Ascending aorta (tissue), 2 donors: ENCODE measurements at regions not wholly inside any gene's neighbourhood (a gene's known extent, or its start where the extent isn't known, plus 50 kb on each side); places are given as distances from the start of the nearest gene placed in this dataset.

Source experiments
- DNase-seq, 2 donors: peaks; one replicate each; pipeline ENCODE4 v3.0.0-alpha.2; 2019; ENCODE audit warnings: low spot score in 2 of 2
- H3K27ac ChIP-seq, 2 donors: fragments of 200-600 bp; sonication (generic); one replicate each; pipeline ENCODE4 v1.5.1; 2016 to 2017; ENCODE audit warnings: mild to moderate bottlenecking in 1 of 2
- H3K27me3 ChIP-seq: fragments of 200-600 bp; sonication (generic); one replicate; pipeline ENCODE4 v1.5.1; 2017
- H3K36me3 ChIP-seq, 2 donors: fragments of 200-600 bp; sonication (generic); one replicate each; pipeline ENCODE4 v1.5.1; 2016
- H3K4me1 ChIP-seq, 2 donors: fragments of 200-600 bp; sonication (generic); one replicate each; pipeline ENCODE4 v1.5.1; 2016 to 2017; ENCODE audit warnings: mild to moderate bottlenecking in 1 of 2
- H3K4me3 ChIP-seq, 2 donors: fragments of 200-600 bp; sonication (generic); one replicate each; pipeline ENCODE4 v1.5.1; 2016 to 2017; ENCODE audit warnings: mild to moderate bottlenecking in 1 of 2
- H3K9me3 ChIP-seq, 2 donors: fragments of 200-600 bp; sonication (generic); one replicate each; pipeline ENCODE4 v1.5.1; 2016
- CTCF ChIP-seq, 3 experiments: fragments of 200-600 bp in 2 of 3; fragments of 450-650 bp in 1 of 3; sonication (generic) in 2 of 3; IDR thresholded peaks; one replicate each; pipeline ENCODE4 v1.5.1; 2016 to 2019; ENCODE audit warnings: antibody characterized with exemption in 3 of 3, mild to moderate bottlenecking in 1 of 3, moderate library complexity in 1 of 3
- intact Hi-C: fragments of 100-400 bp; cut with DNase I; formaldehyde crosslinking; loops from one replicate; pipeline ENCODE4 v1.15.1; 2023

DNA sequence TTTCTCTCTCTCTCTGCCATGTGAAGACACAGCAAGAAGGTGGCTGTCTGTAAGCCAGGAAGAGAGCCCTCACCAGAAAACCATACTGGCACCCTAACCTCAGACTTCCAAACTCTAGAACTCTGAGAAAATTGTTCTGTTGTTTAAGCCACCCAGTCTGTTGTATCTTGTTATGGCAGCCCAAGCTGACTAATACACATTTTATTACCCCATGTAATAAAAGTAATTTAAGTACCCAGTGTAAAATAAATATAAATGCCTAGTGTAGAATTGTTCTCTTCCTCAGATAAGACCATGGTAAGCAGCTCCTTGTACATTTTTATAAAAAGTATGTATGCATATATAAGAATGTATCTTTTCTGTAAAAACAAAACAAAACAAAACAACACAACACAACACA is 119.7 kb downstream of the DTL start:
- no peaks in the 10 kb centered on the region for H3K4me1 ChIP-seq
- H3K4me3 ChIP-seq = no peak overlapping the region
- DNase-seq = no peak
- intact Hi-C loops = no loop called here
- H3K36me3 ChIP-seq = no peaks in the 10 kb centered on the region
- no peaks in the 10 kb centered on the region for H3K27me3 ChIP-seq
- TF ChIP-seq CTCF (IDR thresholded peaks at IDR 0.05) = no peak
- no peaks in the 10 kb centered on the region for H3K9me3 ChIP-seq
- H3K27ac ChIP-seq = no peak overlapping the region

GRCh38 chr1:212157252-212157651 is 121.7 kb downstream of the DTL start:
- TF ChIP-seq CTCF (IDR thresholded peaks at IDR 0.05) = no peak
- no peaks in the 10 kb centered on the region for H3K27me3 ChIP-seq
- no peak for DNase-seq
- no peaks in the 10 kb centered on the region for H3K9me3 ChIP-seq
- no peak overlapping the region for H3K27ac ChIP-seq
- intact Hi-C loops = no loop called here
- no peaks in the 10 kb centered on the region for H3K36me3 ChIP-seq
- no peak overlapping the region for H3K4me3 ChIP-seq
- no peaks in the 10 kb centered on the region for H3K4me1 ChIP-seq

DNA sequence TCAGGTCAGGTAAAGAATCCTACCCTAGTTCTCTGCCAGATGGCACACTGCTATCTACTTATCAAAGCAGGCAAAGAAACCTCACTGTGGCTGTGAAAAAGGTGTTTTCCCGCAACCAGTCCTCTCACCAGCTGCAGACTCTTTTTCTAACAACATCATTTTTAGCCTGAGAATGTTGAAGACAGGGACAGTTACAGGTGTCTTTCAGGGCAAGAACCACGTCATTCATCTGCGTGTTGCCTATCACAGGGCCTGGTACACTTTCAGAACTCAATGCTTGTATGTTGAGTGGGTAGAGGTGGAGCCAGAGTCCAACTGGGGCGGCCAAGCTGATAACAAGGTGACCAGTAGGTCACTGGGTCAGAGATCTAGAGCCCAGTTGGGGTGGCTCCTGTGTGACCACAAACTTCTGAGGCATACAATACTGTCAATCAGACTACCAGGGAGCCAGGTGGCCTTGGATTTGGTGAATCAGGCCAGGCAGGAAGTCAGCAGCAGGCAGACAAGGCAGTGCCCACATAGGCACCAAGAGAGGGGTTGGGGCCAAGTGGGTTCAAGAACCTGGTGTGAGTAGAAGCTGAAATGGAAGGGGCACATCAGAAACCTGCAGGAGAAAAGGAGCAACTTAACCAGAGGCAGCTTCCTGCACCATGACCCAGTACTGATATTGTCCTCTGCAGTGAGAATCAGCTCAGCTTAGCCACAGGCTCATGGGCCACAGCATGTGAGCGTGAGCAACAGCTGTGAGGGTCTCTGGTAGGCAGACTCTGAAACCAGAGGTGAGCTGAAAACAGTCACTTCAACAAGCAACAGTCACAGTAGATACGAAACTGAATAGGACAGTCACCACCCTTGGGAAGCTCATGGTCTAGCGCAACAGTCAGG is 123.6 kb downstream of the DTL start:
- Histone ChIP-seq H3K36me3 (no peaks in the 10 kb centered on the region), H3K4me3 (no peak overlapping the region), H3K27ac (no peak overlapping the region), H3K27me3 (no peaks in the 10 kb centered on the region), H3K4me1 (no peaks in the 10 kb centered on the region), H3K9me3 (no peaks in the 10 kb centered on the region)
- TF ChIP-seq CTCF (IDR thresholded peaks at IDR 0.05) = no peak
- intact Hi-C loops = no loop called here
- no peak for DNase-seq

DNA sequence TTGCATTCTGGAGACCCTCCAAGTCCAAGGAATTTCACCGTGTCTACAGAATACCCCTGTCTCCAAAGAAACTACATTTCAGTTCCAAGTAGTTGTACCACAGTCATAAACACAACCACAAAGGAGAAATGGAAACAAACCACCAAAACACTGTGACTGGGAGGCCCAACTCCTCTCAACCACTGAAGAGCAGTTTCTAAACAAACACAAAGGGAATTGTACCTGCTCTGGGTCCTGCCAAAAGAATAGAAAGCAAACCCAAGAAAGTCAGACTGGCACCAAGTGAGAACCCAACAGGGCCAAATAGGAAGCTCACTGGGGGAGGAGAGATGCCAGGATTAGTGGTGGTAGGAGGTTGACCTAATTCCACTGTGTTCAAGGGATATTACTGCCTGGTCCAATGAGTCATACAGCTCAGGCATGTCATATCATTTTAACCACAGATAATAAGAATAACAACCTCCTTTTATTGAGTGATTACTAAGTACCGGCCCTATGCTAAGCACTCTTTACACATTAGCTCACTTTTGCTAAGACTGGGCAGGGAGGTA is 123.9 kb upstream of the PPP2R5A start:
- TF ChIP-seq CTCF (IDR thresholded peaks at IDR 0.05) = no peak
- no peak overlapping the region for H3K4me3 ChIP-seq
- H3K4me1 ChIP-seq = no peaks in the 10 kb centered on the region
- intact Hi-C loops = no loop called here
- H3K27me3 ChIP-seq = no peaks in the 10 kb centered on the region
- DNase-seq = no peak
- H3K9me3 ChIP-seq = no peaks in the 10 kb centered on the region
- H3K36me3 ChIP-seq = no peaks in the 10 kb centered on the region
- peak overlapping the region in 1 of 2 donors; percentile 5 for H3K27ac ChIP-seq

DNA sequence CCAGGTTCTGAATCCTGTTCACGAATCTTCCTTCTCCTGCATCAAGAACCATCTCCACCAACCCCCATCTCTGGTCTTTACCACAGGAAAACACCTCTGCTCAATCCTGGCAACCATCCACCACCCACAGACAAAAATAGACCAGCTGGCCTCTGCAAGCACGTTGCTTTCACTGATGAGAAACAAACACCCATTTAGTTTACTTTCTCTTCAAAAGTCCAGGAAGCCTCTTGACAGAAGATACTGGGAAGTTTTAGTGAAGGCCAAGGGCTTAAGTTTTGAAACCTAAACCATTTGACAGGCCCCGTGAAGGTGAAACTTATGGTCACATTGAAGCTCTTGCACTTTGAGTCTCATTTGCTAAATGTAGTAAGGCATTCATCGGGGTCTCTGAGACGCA is 122.6 kb upstream of the PPP2R5A start:
- H3K27ac ChIP-seq = no peak overlapping the region

More for the DNA sequence above, 122.6 kb upstream of the PPP2R5A start:
- intact Hi-C loops = no loop called here
- DNase-seq = no peak
- Histone ChIP-seq H3K4me3 (no peak overlapping the region), H3K9me3 (no peaks in the 10 kb centered on the region), H3K27me3 (no peaks in the 10 kb centered on the region), H3K36me3 (no peaks in the 10 kb centered on the region), H3K4me1 (no peaks in the 10 kb centered on the region)
- no peak for TF ChIP-seq CTCF (IDR thresholded peaks at IDR 0.05)
